ENCODE measurements at regions not wholly inside any gene's neighbourhood (a gene's known extent, or its start where the extent isn't known, plus 50 kb on each side); places are given as distances from the start of the nearest gene placed in this dataset.

DNA sequence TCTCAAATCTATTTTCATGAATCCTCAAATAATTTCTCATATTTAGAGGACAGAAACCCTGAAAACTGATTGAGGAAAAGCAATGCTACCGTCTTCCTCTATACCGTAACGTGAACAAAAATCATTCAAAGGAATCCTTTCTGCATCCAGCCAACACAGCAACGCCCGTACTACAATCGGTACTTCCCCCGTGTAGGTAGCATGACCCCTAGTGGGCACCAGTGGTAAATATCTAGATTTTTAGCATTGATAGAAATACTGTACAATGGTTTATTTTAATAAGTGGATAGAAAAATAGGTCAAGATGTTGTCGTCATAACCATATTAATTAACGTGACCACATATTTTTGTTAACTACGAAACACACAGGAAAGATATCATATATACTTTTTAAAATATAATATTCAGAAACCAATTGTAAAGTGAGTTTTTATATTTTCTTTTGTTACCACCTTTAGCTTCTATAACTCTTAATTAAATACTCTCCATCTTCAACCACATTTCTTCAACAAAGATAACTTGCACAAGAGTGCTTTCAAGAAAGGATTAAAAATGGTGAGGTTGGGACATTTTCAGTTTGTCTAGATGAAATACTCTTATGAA lies 194.1 kb downstream of the SS18 start:
- Histone ChIP-seq H3K4me3 (replicated peaks in 1 of 3) (no peak overlapping the region), H3K27me3 (no peaks in the 10 kb centered on the region), H3K27ac (no peak overlapping the region), H3K9me3 (no peaks in the 10 kb centered on the region), H3K4me1 (no peaks in the 10 kb centered on the region), H3K36me3 (no peaks in the 10 kb centered on the region)
- DNase-seq: peak; percentile 22 to 30
- TF ChIP-seq, protein P1, sequence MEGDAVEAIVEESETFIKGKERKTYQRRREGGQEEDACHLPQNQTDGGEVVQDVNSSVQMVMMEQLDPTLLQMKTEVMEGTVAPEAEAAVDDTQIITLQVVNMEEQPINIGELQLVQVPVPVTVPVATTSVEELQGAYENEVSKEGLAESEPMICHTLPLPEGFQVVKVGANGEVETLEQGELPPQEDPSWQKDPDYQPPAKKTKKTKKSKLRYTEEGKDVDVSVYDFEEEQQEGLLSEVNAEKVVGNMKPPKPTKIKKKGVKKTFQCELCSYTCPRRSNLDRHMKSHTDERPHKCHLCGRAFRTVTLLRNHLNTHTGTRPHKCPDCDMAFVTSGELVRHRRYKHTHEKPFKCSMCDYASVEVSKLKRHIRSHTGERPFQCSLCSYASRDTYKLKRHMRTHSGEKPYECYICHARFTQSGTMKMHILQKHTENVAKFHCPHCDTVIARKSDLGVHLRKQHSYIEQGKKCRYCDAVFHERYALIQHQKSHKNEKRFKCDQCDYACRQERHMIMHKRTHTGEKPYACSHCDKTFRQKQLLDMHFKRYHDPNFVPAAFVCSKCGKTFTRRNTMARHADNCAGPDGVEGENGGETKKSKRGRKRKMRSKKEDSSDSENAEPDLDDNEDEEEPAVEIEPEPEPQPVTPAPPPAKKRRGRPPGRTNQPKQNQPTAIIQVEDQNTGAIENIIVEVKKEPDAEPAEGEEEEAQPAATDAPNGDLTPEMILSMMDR (IDR thresholded peaks at IDR 0.05): peak; percentile 35 to 80 (median 60)
- TF ChIP-seq POLR2A (IDR thresholded peaks at IDR 0.05): no peak
- intact Hi-C loops (cut with DNase I): no loop called here
- 17 to 22% methylated on average over 10 of the region's 10 CpGs for whole genome bisulfite sequencing, 2 donors

DNA sequence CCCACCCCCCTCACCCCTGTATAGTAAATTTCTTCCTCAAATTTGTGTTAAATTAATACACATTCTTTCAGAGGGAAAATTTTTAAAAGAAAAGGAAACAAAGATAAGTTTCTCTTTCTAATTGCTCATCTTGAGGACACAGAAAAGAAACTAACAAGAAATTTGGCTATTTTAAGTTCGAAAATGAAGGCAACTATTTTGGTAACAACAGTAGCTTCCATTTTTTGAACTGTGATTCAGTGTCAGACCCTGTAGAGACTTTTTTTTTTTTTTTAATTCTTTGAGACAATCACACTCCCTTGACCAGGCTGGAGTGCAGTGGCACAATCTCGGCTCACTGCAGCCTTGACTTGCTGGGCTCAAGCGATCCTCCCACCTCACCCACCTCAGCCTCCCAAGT lies 194.9 kb downstream of the SS18 start:
- Histone ChIP-seq H3K4me1 (no peaks in the 10 kb centered on the region), H3K36me3 (no peaks in the 10 kb centered on the region), H3K4me3 (replicated peaks in 1 of 3) (no peak overlapping the region), H3K27me3 (no peaks in the 10 kb centered on the region), H3K27ac (no peak overlapping the region), H3K9me3 (no peaks in the 10 kb centered on the region)
- 81 to 89% methylated on average over 3 of the region's 3 CpGs for WGBS, 2 donors
- no peak for DNase-seq
- TF ChIP-seq, protein P1 (IDR thresholded peaks at IDR 0.05): no peak
- no peak for TF ChIP-seq POLR2A (IDR thresholded peaks at IDR 0.05)
- intact Hi-C loops (cut with DNase I): no loop called here

GRCh38 chr18:25886283-25886682 lies 204.1 kb downstream of the SS18 start:
- Histone ChIP-seq H3K9me3 (no peaks in the 10 kb centered on the region), H3K36me3 (no peaks in the 10 kb centered on the region), H3K4me1 (no peaks in the 10 kb centered on the region), H3K27me3 (no peaks in the 10 kb centered on the region), H3K4me3 (replicated peaks in 1 of 3) (no peak overlapping the region), H3K27ac (no peak overlapping the region)
- DNase-seq: no peak
- TF ChIP-seq, protein P1 (IDR thresholded peaks at IDR 0.05): no peak
- TF ChIP-seq POLR2A (IDR thresholded peaks at IDR 0.05): no peak
- intact Hi-C loops (cut with DNase I): no loop called here

- TF ChIP-seq, protein P1 (IDR thresholded peaks at IDR 0.05): no peak
- no peak for TF ChIP-seq POLR2A (IDR thresholded peaks at IDR 0.05)
- Histone ChIP-seq H3K4me1 (no peaks in the 10 kb centered on the region), H3K9me3 (no peaks in the 10 kb centered on the region), H3K27me3 (no peaks in the 10 kb centered on the region), H3K36me3 (no peaks in the 10 kb centered on the region), H3K27ac (no peak overlapping the region), H3K4me3 (replicated peaks in 1 of 3) (no peak overlapping the region)
- intact Hi-C loops (cut with DNase I): no loop called here
- 73 to 75% methylated on average over 4 of the region's 4 CpGs for WGBS, 2 donors
- DNase-seq: no peak
Observed at GRCh38 chr18:25883091-25883490, 207.3 kb downstream of the SS18 start.

DNA sequence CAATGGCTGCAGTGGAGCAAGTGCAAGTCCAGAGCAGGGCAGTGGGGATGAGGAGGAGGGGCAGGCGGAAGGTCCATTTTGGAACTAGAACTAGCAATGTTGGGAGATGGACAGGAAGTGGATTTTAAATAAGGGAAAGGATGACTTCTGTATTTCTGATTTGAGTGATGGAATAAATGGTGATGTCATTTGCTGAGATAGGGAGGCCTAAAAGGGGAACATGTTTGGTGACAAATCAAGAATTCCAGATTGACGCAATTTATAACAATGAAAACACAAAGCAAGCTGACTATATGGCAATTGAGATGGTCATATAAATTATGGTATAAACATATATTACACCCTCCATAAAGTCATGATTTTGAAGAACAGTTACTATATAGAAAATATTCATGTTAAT lies 209.3 kb downstream of the SS18 start:
- H3K4me1 ChIP-seq: no peaks in the 10 kb centered on the region

More for the DNA sequence above, 209.3 kb downstream of the SS18 start:
- H3K36me3 ChIP-seq: no peaks in the 10 kb centered on the region
- no peak overlapping the region for H3K4me3 ChIP-seq (replicated peaks in 1 of 3)
- TF ChIP-seq, protein P1 (IDR thresholded peaks at IDR 0.05): no peak
- TF ChIP-seq POLR2A (IDR thresholded peaks at IDR 0.05): no peak
- 97% methylated on average over 2 of the region's 2 CpGs for WGBS, 2 donors
- H3K27ac ChIP-seq: no peak overlapping the region
- no peaks in the 10 kb centered on the region for H3K27me3 ChIP-seq
- H3K9me3 ChIP-seq: no peaks in the 10 kb centered on the region
- intact Hi-C loops (cut with DNase I): no loop called here
- no peak for DNase-seq

Data from thyroid gland (tissue), 4 donors.